Type B pancreatic cell (in vitro differentiated cells): ENCODE measurements at regions not wholly inside any gene's neighbourhood (a gene's known extent, or its start where the extent isn't known, plus 50 kb on each side); places are given as distances from the start of the nearest gene placed in this dataset.
"Not testable (repeated sequence)": the region's sequence is repeated elsewhere in the genome, so short reads cannot be mapped to it uniquely, and the experiment has no call there.

ENCODE experiments used
- DNase-seq: peaks from one replicate; pipeline ENCODE4 v3.0.0; 2021; ENCODE audit warnings: mixed read lengths; ENCODE audit not compliant: unreplicated experiment; ENCODE audit errors: extremely low spot score
- H3K27ac Mint-ChIP-seq: 2 replicates; pipeline ENCODE4 v1.8.0; 2021; ENCODE audit warnings: mild to moderate bottlenecking, mixed read lengths
- H3K27me3 Mint-ChIP-seq: 2 replicates; pipeline ENCODE4 v1.8.0; 2021; ENCODE audit warnings: mixed read lengths
- H3K36me3 Mint-ChIP-seq: 2 replicates; pipeline ENCODE4 v1.8.0; 2021; ENCODE audit warnings: mixed read lengths
- H3K4me1 Mint-ChIP-seq: one replicate; pipeline ENCODE4 v1.8.0; 2021; ENCODE audit warnings: mixed read lengths; ENCODE audit not compliant: unreplicated experiment
- H3K4me3 Mint-ChIP-seq: 2 replicates; pipeline ENCODE4 v1.8.0; 2021; ENCODE audit warnings: mild to moderate bottlenecking, mixed read lengths
- H3K9me3 Mint-ChIP-seq: 2 replicates; pipeline ENCODE4 v1.8.0; 2021; ENCODE audit warnings: mixed read lengths
- TF ChIP-seq, protein P1 (sequence below): fragments of 200-600 bp; sonication (generic); conservative IDR thresholded peaks from 2 replicates; pipeline ENCODE4 v1.5.0; 2021; ENCODE audit warnings: antibody characterized with exemption, mild to moderate bottlenecking

DNA sequence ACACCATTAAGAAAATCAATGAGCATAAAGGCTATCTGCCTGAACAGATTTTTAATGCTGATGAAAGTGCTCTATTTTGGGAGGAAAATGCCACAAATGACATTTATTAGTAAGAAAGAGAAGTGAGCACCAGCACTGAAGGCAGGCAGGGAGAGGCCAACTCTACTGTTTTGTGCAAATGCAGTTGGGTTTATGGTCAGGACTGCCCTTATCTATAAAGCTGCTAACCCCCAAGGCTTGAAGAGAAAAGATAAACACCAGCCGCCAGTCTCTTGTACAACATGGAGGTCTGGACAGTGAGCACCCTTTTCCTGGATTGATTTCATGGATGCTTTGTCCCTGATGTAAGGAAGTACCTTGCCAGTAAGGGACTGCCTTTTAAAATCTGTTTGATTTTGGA is 246.8 kb upstream of the SFSWAP start:
- H3K27ac Mint-ChIP-seq = no peak overlapping the region
- no peaks in the 10 kb centered on the region for H3K9me3 Mint-ChIP-seq
- peaks cover 53% of the 10 kb centered on the region for H3K27me3 Mint-ChIP-seq
- H3K36me3 Mint-ChIP-seq = no peaks in the 10 kb centered on the region
- H3K4me3 Mint-ChIP-seq = no peak overlapping the region
- DNase-seq = no peak
- H3K4me1 Mint-ChIP-seq = peaks cover 5% of the 10 kb centered on the region
- TF ChIP-seq, protein P1, sequence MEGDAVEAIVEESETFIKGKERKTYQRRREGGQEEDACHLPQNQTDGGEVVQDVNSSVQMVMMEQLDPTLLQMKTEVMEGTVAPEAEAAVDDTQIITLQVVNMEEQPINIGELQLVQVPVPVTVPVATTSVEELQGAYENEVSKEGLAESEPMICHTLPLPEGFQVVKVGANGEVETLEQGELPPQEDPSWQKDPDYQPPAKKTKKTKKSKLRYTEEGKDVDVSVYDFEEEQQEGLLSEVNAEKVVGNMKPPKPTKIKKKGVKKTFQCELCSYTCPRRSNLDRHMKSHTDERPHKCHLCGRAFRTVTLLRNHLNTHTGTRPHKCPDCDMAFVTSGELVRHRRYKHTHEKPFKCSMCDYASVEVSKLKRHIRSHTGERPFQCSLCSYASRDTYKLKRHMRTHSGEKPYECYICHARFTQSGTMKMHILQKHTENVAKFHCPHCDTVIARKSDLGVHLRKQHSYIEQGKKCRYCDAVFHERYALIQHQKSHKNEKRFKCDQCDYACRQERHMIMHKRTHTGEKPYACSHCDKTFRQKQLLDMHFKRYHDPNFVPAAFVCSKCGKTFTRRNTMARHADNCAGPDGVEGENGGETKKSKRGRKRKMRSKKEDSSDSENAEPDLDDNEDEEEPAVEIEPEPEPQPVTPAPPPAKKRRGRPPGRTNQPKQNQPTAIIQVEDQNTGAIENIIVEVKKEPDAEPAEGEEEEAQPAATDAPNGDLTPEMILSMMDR = no peak

DNA sequence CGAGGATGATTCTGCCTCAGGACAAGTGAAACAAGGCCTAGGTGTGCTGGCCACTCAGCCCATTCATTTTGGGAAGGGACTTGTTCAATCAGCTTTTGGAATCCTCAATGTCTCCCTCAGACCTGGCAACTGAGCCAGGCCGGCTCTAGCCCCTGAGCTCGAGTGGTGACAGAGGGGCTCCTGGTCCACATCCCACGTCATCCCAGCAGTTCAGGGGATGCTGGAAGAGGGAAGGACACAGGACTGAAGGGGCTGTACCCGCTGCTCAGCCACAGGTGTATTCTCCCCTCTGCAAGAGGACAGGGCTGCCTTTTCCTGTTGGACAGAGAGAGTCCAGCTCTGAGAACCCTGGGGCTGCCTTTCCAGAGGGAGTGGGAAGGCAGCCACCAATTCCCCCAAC is 244.6 kb upstream of the SFSWAP start:
- H3K36me3 Mint-ChIP-seq = no peaks in the 10 kb centered on the region
- H3K27me3 Mint-ChIP-seq = peaks cover 41% of the 10 kb centered on the region
- H3K4me1 Mint-ChIP-seq = no peaks in the 10 kb centered on the region
- DNase-seq = no peak
- TF ChIP-seq, protein P1 = no peak
- no peak overlapping the region for H3K4me3 Mint-ChIP-seq
- H3K27ac Mint-ChIP-seq = no peak overlapping the region
- no peaks in the 10 kb centered on the region for H3K9me3 Mint-ChIP-seq

DNA sequence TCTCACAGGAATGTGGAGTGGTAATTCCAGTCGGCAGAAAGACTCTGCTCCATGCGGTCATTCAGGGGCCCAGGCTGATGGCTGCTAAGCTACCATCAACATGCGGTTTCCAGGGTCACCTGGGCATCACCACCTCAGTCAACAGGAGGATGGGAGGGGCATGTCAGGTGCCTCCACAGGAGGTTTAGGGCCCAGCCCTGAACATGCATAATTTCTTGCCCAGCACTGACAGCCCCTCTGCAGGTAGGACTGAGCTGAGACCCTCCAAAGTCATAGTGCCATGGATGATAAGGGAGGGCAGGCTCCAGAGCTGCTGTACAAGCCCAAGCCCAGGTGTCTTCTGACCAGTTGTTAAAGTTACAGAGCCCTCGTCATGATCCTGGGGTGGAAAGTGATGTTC is 244.0 kb upstream of the SFSWAP start:
- Mint-ChIP-seq H3K4me3 (no peak overlapping the region), H3K27me3 (peaks cover 42% of the 10 kb centered on the region), H3K9me3 (no peaks in the 10 kb centered on the region), H3K27ac (no peak overlapping the region), H3K36me3 (no peaks in the 10 kb centered on the region), H3K4me1 (no peaks in the 10 kb centered on the region)
- DNase-seq = no peak
- TF ChIP-seq, protein P1 = no peak

DNA sequence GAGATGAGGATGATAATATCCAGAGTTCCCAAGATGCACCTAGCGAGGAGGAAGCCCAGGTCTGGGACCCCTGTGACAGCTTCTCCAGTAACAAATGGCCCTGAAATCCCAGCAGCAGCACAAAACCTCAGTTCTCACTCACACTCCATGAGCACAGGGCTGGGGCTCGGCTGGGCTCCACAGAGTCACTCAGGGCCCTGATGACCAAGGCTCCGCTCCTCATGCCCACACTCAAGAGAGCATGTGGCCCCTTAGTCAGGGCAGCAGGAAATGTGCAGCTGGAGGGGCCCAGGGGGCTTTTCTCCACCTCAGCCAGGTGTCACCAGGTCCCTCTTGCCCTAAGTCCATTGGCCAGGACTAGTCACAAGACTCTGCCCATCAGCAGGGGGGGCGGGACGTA is 242.7 kb upstream of the SFSWAP start:
- Mint-ChIP-seq H3K4me1 (no peaks in the 10 kb centered on the region), H3K27ac (no peak overlapping the region), H3K4me3 (no peak overlapping the region), H3K27me3 (peaks cover 32% of the 10 kb centered on the region), H3K36me3 (no peaks in the 10 kb centered on the region), H3K9me3 (no peaks in the 10 kb centered on the region)
- DNase-seq = no peak
- TF ChIP-seq, protein P1 = no peak

DNA sequence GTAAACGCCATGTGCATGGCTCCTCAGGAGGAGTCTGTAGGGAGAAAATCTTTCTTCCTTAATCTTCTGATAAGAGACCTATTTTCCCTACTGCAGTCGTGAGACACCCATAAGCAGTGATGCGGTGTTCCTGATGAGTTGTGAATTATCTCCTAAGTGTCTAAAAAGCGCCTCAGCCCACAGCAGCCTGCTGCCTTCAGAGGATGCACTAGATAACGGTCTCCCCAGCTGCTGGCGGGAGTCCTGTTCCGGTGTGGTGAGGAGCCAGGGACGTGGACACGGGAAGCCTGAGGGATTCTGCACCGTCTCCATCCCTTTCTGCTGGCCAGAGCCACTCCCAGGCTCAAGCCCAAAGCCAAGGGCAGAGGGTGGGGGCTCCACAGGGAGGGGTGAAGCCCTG is 240.9 kb upstream of the SFSWAP start:
- H3K36me3 Mint-ChIP-seq, H3K9me3 Mint-ChIP-seq, H3K4me3 Mint-ChIP-seq, DNase-seq, H3K4me1 Mint-ChIP-seq, H3K27ac Mint-ChIP-seq: not testable (repeated sequence)
- H3K27me3 Mint-ChIP-seq = peaks cover 15% of the 10 kb centered on the region

DNA sequence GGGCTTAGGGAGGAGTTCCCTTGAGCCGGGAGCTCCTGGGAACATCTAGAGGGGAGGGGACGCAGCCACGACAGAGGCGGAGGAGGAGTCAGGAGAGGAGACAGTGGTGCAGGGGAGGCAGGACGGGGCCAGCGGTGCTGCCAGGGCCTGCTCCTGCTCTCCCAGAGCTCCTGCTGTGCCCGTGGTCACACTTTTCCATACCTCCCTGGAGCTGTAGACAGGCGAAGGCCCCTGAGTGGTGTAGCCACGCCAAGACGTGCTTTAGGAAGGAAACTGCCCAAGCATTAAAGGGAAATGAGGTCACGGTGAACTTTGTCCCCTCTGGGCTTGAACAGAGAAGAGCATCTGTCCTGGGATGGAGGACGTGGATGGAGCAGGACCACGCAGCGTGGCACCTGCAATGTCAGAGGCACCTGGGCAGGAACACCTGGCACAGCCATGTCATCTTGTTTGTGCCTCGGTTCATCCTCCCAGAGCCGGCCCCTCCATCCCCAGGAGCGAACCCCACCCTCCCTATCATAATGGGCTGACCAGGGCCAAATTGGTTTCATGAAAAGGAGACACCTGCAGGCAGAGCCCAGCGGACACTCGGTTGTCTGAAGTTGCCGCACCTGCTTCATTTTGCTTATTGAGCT is 239.5 kb upstream of the SFSWAP start:
- H3K36me3 Mint-ChIP-seq = no peaks in the 10 kb centered on the region
- no peaks in the 10 kb centered on the region for H3K4me1 Mint-ChIP-seq
- H3K4me3 Mint-ChIP-seq = no peak overlapping the region
- no peaks in the 10 kb centered on the region for H3K9me3 Mint-ChIP-seq
- no peak for DNase-seq
- peaks cover 11% of the 10 kb centered on the region for H3K27me3 Mint-ChIP-seq
- no peak overlapping the region for H3K27ac Mint-ChIP-seq
- TF ChIP-seq, protein P1 = no peak
